H1 (cell line): ENCODE measurements at regions not wholly inside any gene's neighbourhood (a gene's known extent, or its start where the extent isn't known, plus 50 kb on each side); places are given as distances from the start of the nearest gene placed in this dataset.
"Not testable (repeated sequence)": the region's sequence is repeated elsewhere in the genome, so short reads cannot be mapped to it uniquely, and the experiment has no call there.

Experiments used
- EGR1 ChIP-seq: IDR thresholded peaks from 2 replicates; pipeline ENCODE4 v1.6.1; 2011; ENCODE audit warnings: low read depth, low read length, borderline replicate concordance
- MAX ChIP-seq: IDR thresholded peaks from 2 replicates; pipeline ENCODE4 v1.6.1; 2012; ENCODE audit warnings: inconsistent platforms
- SIN3A ChIP-seq, 2 experiments: IDR thresholded peaks in 1 of 2; conservative IDR thresholded peaks in 1 of 2; 2 replicates each; pipeline ENCODE4 v1.6.1; 2011 to 2012; ENCODE audit warnings: low read length in 2 of 2, improper control_type of control experiment in 1 of 2, low read depth in 1 of 2, mild to moderate bottlenecking in 1 of 2
- TAF1 ChIP-seq: IDR thresholded peaks from 2 replicates; pipeline ENCODE4 v1.6.1; 2011; ENCODE audit warnings: mild to moderate bottlenecking, low read depth, low read length
- YY1 ChIP-seq: IDR thresholded peaks from 2 replicates; pipeline ENCODE4 v1.6.1; 2011; ENCODE audit warnings: low read depth, mild to moderate bottlenecking, low read length

- TF ChIP-seq YY1; MAX; TAF1; EGR1; SIN3A (conservative IDR thresholded peaks at IDR 0.05 in 1 of 2, IDR thresholded peaks at IDR 0.05 in 1 of 2; ENCODE audit: low read depth in 1 of 2, low read length in 2 of 2): not testable (repeated sequence)
Observed at GRCh38 chr1:120297345-120297953, 117.4 kb upstream of the NBPF8 start.
